HG03039 (cell line): ENCODE measurements at regions not wholly inside any gene's neighbourhood (a gene's known extent, or its start where the extent isn't known, plus 50 kb on each side); places are given as distances from the start of the nearest gene placed in this dataset.

Experiments
- ATAC-seq: cut with Tn5 transposase; IDR thresholded peaks from one replicate; pipeline ENCODE4 v1.9.1; 2021; ENCODE audit warnings: mild to moderate bottlenecking, moderate library complexity; ENCODE audit not compliant: unreplicated experiment

GRCh38 chr3:178062126-178062525 is 474.1 kb upstream of the KCNMB2 start:
- ATAC-seq = no peak

GRCh38 chr3:178063461-178063860 is 472.8 kb upstream of the KCNMB2 start:
- ATAC-seq = no peak

GRCh38 chr3:178067721-178068120 is 468.5 kb upstream of the KCNMB2 start:
- no peak for ATAC-seq

- no peak for ATAC-seq
Observed at GRCh38 chr3:178072391-178073305, 463.6 kb upstream of the KCNMB2 start.

GRCh38 chr3:178073366-178073765 is 462.9 kb upstream of the KCNMB2 start:
- no peak for ATAC-seq

- ATAC-seq = no peak
Observed at GRCh38 chr3:178075344-178075743, 460.9 kb upstream of the KCNMB2 start.

- ATAC-seq = no peak
Observed at GRCh38 chr3:178078953-178079352, 457.3 kb upstream of the KCNMB2 start.

GRCh38 chr3:178079966-178080365 is 456.3 kb upstream of the KCNMB2 start:
- no peak for ATAC-seq

GRCh38 chr3:178082326-178082906 is 453.8 kb upstream of the KCNMB2 start:
- no peak for ATAC-seq

GRCh38 chr3:178083906-178084866 is 452.1 kb upstream of the KCNMB2 start:
- ATAC-seq = no peak

- no peak for ATAC-seq
Observed at GRCh38 chr3:178084938-178085816, 451.1 kb upstream of the KCNMB2 start.

- no peak for ATAC-seq
Observed at GRCh38 chr3:178085817-178086123, 450.5 kb upstream of the KCNMB2 start.

- ATAC-seq = no peak
Observed at GRCh38 chr3:178086144-178086825, 450.0 kb upstream of the KCNMB2 start.

- no peak for ATAC-seq
Observed at GRCh38 chr3:178087376-178087775, 448.9 kb upstream of the KCNMB2 start.

- no peak for ATAC-seq
Observed at GRCh38 chr3:178088963-178089362, 447.3 kb upstream of the KCNMB2 start.

GRCh38 chr3:178090899-178091298 is 445.3 kb upstream of the KCNMB2 start:
- no peak for ATAC-seq

GRCh38 chr3:178095522-178095921 is 440.7 kb upstream of the KCNMB2 start:
- ATAC-seq = no peak

- no peak for ATAC-seq
Observed at GRCh38 chr3:178096955-178097354, 439.3 kb upstream of the KCNMB2 start.

- ATAC-seq = no peak
Observed at GRCh38 chr3:178097576-178097975, 438.7 kb upstream of the KCNMB2 start.

GRCh38 chr3:178099274-178099673 is 437.0 kb upstream of the KCNMB2 start:
- no peak for ATAC-seq
